ENCODE measurements at regions not wholly inside any gene's neighbourhood (a gene's known extent, or its start where the extent isn't known, plus 50 kb on each side); places are given as distances from the start of the nearest gene placed in this dataset.

- Mint-ChIP-seq H3K27ac (no peak overlapping the region), H3K4me1 (no peaks in the 10 kb centered on the region), H3K9me3 (peaks cover 8% of the 10 kb centered on the region; the same call in 2 of the 3 replicates), H3K36me3 (ENCODE audit: low read depth) (no peaks in the 10 kb centered on the region; the same call in 2 of the 3 replicates), H3K27me3 (ENCODE audit: insufficient read depth, low read depth, poor library complexity) (no peaks in the 10 kb centered on the region), H3K4me3 (no peak overlapping the region)
- H2AFZ ChIP-seq, result no peak overlapping the region
- H3K27ac ChIP-seq (ENCODE audit: low read depth), result no peak overlapping the region
- H3K79me2 ChIP-seq (replicated peaks; ENCODE audit: insufficient read depth), result no peaks in the 10 kb centered on the region
- peaks cover 10% of the 10 kb centered on the region; the same call in 1 of the 2 replicates for H3K9me2 ChIP-seq (ENCODE audit: insufficient read depth)
- no peak for ATAC-seq
- H3K36me3 ChIP-seq (ENCODE audit: insufficient read depth), result no peaks in the 10 kb centered on the region
- no peak for DNase-seq (ENCODE audit: low spot score)
- H3F3A ChIP-seq (replicated peaks; ENCODE audit: low read depth), result no peaks in the 10 kb centered on the region
- no peak overlapping the region for H3K4me3 ChIP-seq
- H3K4me1 ChIP-seq (ENCODE audit: insufficient read depth), result no peaks in the 10 kb centered on the region
- no peaks in the 10 kb centered on the region for H3K27me3 ChIP-seq (ENCODE audit: insufficient read depth)
- TF ChIP-seq JUNB (IDR thresholded peaks at IDR 0.05; ENCODE audit: unreplicated experiment), result no peak
- no peak for TF ChIP-seq CTCF (conservative IDR thresholded peaks at IDR 0.05; ENCODE audit: low read depth in 2 of 2)
- TF ChIP-seq ZNF331 (CRISPR knock-in tag; IDR thresholded peaks at IDR 0.05; ENCODE audit: low read depth), result no peak
- TF ChIP-seq EZH2 (IDR thresholded peaks at IDR 0.05; ENCODE audit: low read depth, unreplicated experiment), result no peak
- TF ChIP-seq CREB1 (CRISPR knock-in tag; IDR thresholded peaks at IDR 0.05; ENCODE audit: low read depth), result no peak
- no peak for TF ChIP-seq STAT1 (IDR thresholded peaks at IDR 0.05; ENCODE audit: unreplicated experiment)
- TF ChIP-seq ETS1 (IDR thresholded peaks at IDR 0.05), result no peak
- no peak for TF ChIP-seq ZNF462 (CRISPR knock-in tag; IDR thresholded peaks at IDR 0.05)
- no peak for TF ChIP-seq NANOG (IDR thresholded peaks at IDR 0.05; ENCODE audit: borderline replicate concordance)
- no peak for TF ChIP-seq ZNF114 (CRISPR knock-in tag; IDR thresholded peaks at IDR 0.05)
- TF ChIP-seq EZH2phosphoT487 (IDR thresholded peaks at IDR 0.05; ENCODE audit: unreplicated experiment), result no peak
- TF ChIP-seq POLR2AphosphoS5 (IDR thresholded peaks at IDR 0.05; ENCODE audit: low read depth), result no peak
- no peak for TF ChIP-seq REST (IDR thresholded peaks at IDR 0.05; ENCODE audit: unreplicated experiment)
- H3K4me2 ChIP-seq, result no peak overlapping the region
- no peaks in the 10 kb centered on the region for H4K20me1 ChIP-seq (replicated peaks; ENCODE audit: insufficient read depth)
These were observed 162.6 kb upstream of the SGCG start for GRCh38 chr13:23018143-23018542.

Measured in GM23338 (cell line).